GM11168 (cell line): ENCODE measurements at regions not wholly inside any gene's neighbourhood (a gene's known extent, or its start where the extent isn't known, plus 50 kb on each side); places are given as distances from the start of the nearest gene placed in this dataset.

ENCODE experiments used
- in situ Hi-C: fragments of 300-500 bp; cut with MboI; formaldehyde crosslinking; loops from one replicate; pipeline ENCODE4 v1.12.0; 2022; ENCODE audit warnings: low sequenced_read_pairs; ENCODE audit not compliant: unreplicated experiment

DNA sequence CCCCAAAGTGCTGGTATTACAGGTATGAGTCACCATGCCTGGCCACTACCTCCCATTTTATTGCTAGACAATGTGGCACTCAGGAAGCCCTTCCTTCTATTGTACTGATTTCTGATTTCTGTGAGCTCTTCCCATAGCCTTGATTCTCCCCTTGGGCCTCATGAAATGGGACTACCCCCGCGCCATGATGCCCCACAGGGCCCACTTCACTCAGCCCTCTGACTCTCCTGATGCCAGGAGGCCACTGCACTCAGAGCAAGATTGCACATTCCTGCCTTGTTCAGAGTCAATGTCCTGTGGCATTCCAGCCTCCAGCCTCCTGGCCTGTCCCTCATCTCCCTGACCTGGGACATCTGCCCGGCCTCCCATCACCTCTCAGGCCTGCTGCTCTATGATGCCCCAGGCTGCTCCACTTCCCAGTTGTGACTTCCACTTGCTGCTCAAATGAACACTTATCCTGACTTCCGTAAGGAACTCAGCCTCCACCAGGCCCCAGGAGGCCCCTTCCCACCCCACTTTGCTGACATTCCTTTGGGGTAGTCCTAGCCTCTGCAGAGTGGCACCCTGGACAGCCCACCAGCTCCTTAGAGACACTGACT lies 66.6 kb upstream of the KSR1 start:
- in situ Hi-C loops = no loop called here

GRCh38 chr17:27390540-27390939 lies 65.7 kb upstream of the KSR1 start:
- in situ Hi-C loops = no loop called here

- in situ Hi-C loops = no loop called here
Measured at GRCh38 chr17:27391427-27391826, 64.8 kb upstream of the KSR1 start.

- in situ Hi-C loops = no loop called here
Measured at GRCh38 chr17:27396045-27396444, 60.2 kb upstream of the KSR1 start.

DNA sequence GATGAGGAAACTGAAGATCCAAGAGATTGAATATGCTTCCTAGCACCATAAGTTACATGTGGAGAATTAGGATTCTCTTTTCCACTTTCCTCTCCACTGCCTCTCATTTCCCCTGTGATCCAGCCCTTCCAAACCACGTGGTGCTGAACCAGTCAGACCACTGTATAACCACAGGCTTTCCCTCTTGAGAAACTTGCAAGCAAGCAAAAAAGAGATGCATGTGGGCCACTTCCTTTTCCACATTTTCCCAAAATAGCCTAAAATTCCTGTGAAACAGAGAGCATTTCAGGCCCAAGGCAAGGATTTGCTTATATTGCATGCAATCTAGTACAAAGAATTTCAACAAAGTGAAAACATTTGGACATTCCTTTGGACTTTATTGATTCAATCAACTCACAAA lies 59.3 kb upstream of the KSR1 start:
- in situ Hi-C loops = no loop called here

GRCh38 chr17:27398691-27399090 lies 57.6 kb upstream of the KSR1 start:
- in situ Hi-C loops = no loop called here

DNA sequence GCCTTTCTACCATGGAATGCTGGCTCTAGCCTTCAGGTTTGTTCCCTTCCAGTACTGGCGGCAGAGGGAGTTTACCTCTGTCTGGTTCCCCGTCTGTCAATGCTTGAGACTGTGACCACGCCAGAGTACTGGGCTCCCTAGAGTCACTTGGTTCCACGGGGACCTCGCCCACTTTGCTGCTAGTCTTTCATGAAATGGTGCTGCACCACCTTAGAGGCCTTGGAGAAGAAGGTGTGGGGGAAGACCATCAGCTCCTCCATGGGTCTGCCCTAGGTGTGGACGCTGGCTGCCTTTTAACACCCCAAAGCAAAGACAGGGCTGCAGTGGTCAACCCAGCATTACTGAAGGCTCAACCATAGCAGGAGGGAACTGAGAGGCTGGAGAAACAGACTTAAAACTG lies 55.3 kb upstream of the KSR1 start:
- in situ Hi-C loops = no loop called here

DNA sequence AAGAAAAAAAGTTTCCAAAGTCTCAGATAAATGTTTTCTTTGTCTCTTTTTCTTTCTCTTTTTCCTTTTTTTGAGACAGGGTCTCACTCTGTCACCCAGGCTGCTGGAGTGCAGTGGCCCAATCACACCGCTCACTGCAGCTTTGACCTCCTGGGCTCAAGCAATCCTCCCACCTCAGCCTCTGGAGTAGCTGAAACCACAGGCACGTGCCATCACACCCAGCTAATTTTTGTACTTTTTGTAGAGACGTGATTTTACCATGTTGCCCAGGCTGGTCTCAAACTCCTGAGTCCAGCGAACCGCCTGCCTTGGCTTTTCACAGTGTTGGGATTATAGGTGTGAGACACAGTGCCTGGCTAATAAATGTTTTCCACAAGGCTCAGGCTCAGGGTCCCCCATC lies 53.3 kb upstream of the KSR1 start:
- in situ Hi-C loops = no loop called here

DNA sequence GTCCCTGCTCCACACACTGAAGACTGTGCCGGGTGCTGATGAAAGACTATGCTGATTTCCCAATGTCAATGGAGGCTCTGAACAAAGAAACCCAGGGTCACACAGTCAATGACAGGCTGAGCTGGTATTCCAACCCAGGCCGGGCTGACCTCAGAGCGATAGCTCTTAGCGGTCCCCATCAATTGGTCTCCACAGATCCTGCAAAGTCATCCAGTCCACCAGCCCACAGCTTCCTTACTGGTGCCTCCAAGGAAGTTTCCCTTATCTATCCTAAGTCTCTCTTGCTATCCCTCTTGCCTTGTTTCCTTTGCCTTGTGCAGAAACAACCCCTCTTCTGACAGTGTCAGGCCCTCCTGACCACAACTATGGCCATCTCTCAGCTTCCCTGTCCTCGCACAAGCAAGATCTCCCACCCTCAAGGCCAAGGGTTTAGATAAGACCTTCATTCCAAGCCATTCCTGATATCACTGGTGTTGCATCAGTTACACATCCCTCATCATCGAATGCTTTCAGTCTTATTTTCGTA lies 52.7 kb upstream of the KSR1 start:
- in situ Hi-C loops = no loop called here

DNA sequence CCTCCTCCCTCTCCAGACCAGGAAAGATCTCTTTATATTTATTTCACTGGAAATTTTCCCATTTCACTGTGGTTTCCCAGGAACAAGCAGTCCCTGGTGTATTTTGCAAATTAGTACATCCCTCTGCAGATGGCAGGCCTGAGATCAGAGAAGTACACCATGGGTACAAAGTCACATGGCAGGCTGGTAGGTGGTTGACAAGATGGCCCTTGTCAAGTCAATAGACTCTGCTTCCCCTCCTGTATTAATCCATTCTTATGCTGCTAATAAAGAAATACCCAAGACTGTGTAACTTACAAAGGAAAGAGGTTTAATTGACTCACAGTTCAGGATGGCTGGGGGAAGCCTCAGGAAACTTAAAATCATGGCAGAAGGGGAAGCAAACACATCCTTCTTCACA lies 51.6 kb upstream of the KSR1 start:
- in situ Hi-C loops = no loop called here
